ENCODE measurements at regions not wholly inside any gene's neighbourhood (a gene's known extent, or its start where the extent isn't known, plus 50 kb on each side); places are given as distances from the start of the nearest gene placed in this dataset.

GRCh38 chr3:18112674-18113375 lies 312.3 kb downstream of the SATB1 start:
- no peak overlapping the region for H3K4me3 ChIP-seq
- intact Hi-C loops (cut with DNase I), result no loop called here
- no peak for TF ChIP-seq EP300 (IDR thresholded peaks at IDR 0.05)
- TF ChIP-seq CTCF (IDR thresholded peaks at IDR 0.05), result no peak
- TF ChIP-seq POLR2A (IDR thresholded peaks at IDR 0.05), result no peak
- H3K9me3 ChIP-seq, result no peaks in the 10 kb centered on the region
- H3K36me3 ChIP-seq, result no peaks in the 10 kb centered on the region
- H3K27ac ChIP-seq, result no peak overlapping the region
- 78 to 82% (median 80%) methylated on average over 5 of the region's 5 CpGs for WGBS, 3 donors
- H3K4me1 ChIP-seq (ENCODE audit: insufficient read depth), result no peaks in the 10 kb centered on the region
- DNase-seq, result no peak
- no peaks in the 10 kb centered on the region for H3K27me3 ChIP-seq

DNA sequence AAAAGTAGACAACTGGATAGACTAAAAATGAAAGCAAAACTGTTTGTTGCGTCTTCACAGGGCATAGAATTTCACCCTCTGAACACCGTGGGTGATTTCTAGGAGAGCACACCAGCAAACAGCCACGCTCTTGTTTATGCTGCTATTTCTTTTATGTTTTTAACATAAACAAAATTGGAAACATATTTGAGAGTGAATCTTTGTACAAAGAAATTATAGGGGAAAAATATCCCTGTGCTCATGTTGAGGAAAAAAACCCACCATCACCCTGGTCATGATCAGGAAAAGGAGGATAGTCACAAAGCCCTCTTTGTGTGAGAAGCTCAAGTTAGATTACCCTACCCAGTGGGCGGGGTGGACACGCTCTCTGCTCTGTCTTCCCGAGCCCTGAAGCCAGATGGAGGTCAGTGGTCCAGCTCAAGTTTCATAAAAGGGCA lies 313.3 kb downstream of the SATB1 start:
- Histone ChIP-seq H3K9me3 (no peaks in the 10 kb centered on the region), H3K27me3 (no peaks in the 10 kb centered on the region), H3K4me3 (no peak overlapping the region), H3K4me1 (ENCODE audit: insufficient read depth) (no peaks in the 10 kb centered on the region), H3K36me3 (no peaks in the 10 kb centered on the region), H3K27ac (no peak overlapping the region)
- intact Hi-C loops (cut with DNase I), result no loop called here
- DNase-seq, result no peak
- TF ChIP-seq CTCF (IDR thresholded peaks at IDR 0.05) (no peak), POLR2A (IDR thresholded peaks at IDR 0.05) (no peak), EP300 (IDR thresholded peaks at IDR 0.05) (no peak)
- 5 to 22% (median 9%) methylated on average over 6 of the region's 6 CpGs for WGBS, 3 donors

- intact Hi-C loops (cut with DNase I), result no loop called here
- no peaks in the 10 kb centered on the region for H3K27me3 ChIP-seq
- WGBS, 3 donors, result 87 to 96% (median 90%) methylated on average over 3 of the region's 3 CpGs
- no peaks in the 10 kb centered on the region for H3K9me3 ChIP-seq
- no peaks in the 10 kb centered on the region for H3K4me1 ChIP-seq (ENCODE audit: insufficient read depth)
- H3K4me3 ChIP-seq, result no peak overlapping the region
- H3K27ac ChIP-seq, result no peak overlapping the region
- no peak for TF ChIP-seq POLR2A (IDR thresholded peaks at IDR 0.05)
- TF ChIP-seq EP300 (IDR thresholded peaks at IDR 0.05), result no peak
- no peak for TF ChIP-seq CTCF (IDR thresholded peaks at IDR 0.05)
- H3K36me3 ChIP-seq, result no peaks in the 10 kb centered on the region
- DNase-seq, result no peak
Observed at GRCh38 chr3:18103591-18103990, 321.5 kb downstream of the SATB1 start.

DNA sequence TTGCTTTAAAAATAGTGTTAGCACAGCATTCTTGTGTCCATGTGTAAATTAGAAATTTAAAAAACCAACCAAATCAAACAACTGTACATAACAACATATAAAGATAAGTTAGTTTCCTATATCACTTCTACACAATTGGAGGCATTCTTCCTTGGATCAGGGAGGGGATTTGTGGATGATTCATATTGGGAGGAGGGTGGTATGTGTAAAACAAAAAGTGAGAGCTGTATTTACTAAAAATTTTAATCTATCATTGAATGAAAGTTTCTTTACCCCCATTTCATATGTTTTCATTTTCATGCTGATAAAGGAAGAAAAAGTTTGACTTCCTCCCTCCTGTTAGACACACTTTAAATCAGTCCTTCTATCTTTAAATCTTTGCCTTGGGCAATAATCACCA lies 325.0 kb downstream of the SATB1 start:
- Histone ChIP-seq H3K4me1 (ENCODE audit: insufficient read depth) (no peaks in the 10 kb centered on the region), H3K36me3 (no peaks in the 10 kb centered on the region), H3K4me3 (no peak overlapping the region), H3K27ac (no peak overlapping the region), H3K27me3 (no peaks in the 10 kb centered on the region), H3K9me3 (no peaks in the 10 kb centered on the region)
- intact Hi-C loops (cut with DNase I), result no loop called here
- DNase-seq, result no peak
- TF ChIP-seq EP300 (IDR thresholded peaks at IDR 0.05) (no peak), POLR2A (IDR thresholded peaks at IDR 0.05) (no peak), CTCF (IDR thresholded peaks at IDR 0.05) (no peak)

Data from ovary (tissue), 7 donors.